IPS-11a (cell line): ENCODE measurements at regions not wholly inside any gene's neighbourhood (a gene's known extent, or its start where the extent isn't known, plus 50 kb on each side); places are given as distances from the start of the nearest gene placed in this dataset.

Experiments used
- H3K4me3 ChIP-seq: one replicate; pipeline ENCODE4 v1.5.1; 2013; ENCODE audit warnings: low read depth, low read length, control low read depth

- H3K4me3 ChIP-seq: no peak overlapping the region
These were observed 279.3 kb downstream of the YTHDC2 start for GRCh38 chr5:113792806-113793205.

GRCh38 chr5:113794981-113795380, 281.5 kb downstream of the YTHDC2 start:
- H3K4me3 ChIP-seq: no peak overlapping the region

- no peak overlapping the region for H3K4me3 ChIP-seq
These were observed 287.2 kb downstream of the YTHDC2 start for GRCh38 chr5:113800686-113801085.

- H3K4me3 ChIP-seq: no peak overlapping the region
These were observed 290.8 kb downstream of the YTHDC2 start for GRCh38 chr5:113804264-113804663.

- no peak overlapping the region for H3K4me3 ChIP-seq
These were observed 291.4 kb downstream of the YTHDC2 start for GRCh38 chr5:113804943-113805342.

GRCh38 chr5:113806250-113806649, 292.8 kb downstream of the YTHDC2 start:
- H3K4me3 ChIP-seq: no peak overlapping the region

GRCh38 chr5:113806904-113807303, 293.4 kb downstream of the YTHDC2 start:
- no peak overlapping the region for H3K4me3 ChIP-seq

GRCh38 chr5:113807427-113807991, 294.0 kb downstream of the YTHDC2 start:
- H3K4me3 ChIP-seq: no peak overlapping the region

- no peak overlapping the region for H3K4me3 ChIP-seq
These were observed 295.5 kb downstream of the YTHDC2 start for GRCh38 chr5:113808956-113809355.

- no peak overlapping the region for H3K4me3 ChIP-seq
These were observed 296.1 kb downstream of the YTHDC2 start for GRCh38 chr5:113809626-113810025.

GRCh38 chr5:113813466-113813865, 300.0 kb downstream of the YTHDC2 start:
- no peak overlapping the region for H3K4me3 ChIP-seq

GRCh38 chr5:113817683-113818082, 304.2 kb downstream of the YTHDC2 start:
- no peak overlapping the region for H3K4me3 ChIP-seq

GRCh38 chr5:113823696-113824095, 310.2 kb downstream of the YTHDC2 start:
- no peak overlapping the region for H3K4me3 ChIP-seq

GRCh38 chr5:113824307-113824706, 310.8 kb downstream of the YTHDC2 start:
- no peak overlapping the region for H3K4me3 ChIP-seq

- H3K4me3 ChIP-seq: no peak overlapping the region
These were observed 311.7 kb downstream of the YTHDC2 start for GRCh38 chr5:113825176-113825575.

GRCh38 chr5:113846941-113847340, 333.4 kb downstream of the YTHDC2 start:
- no peak overlapping the region for H3K4me3 ChIP-seq

GRCh38 chr5:113864437-113864836, 350.9 kb downstream of the YTHDC2 start:
- no peak overlapping the region for H3K4me3 ChIP-seq

- H3K4me3 ChIP-seq: no peak overlapping the region
These were observed 353.3 kb downstream of the YTHDC2 start for GRCh38 chr5:113866763-113867162.

- no peak overlapping the region for H3K4me3 ChIP-seq
These were observed 356.1 kb downstream of the YTHDC2 start for GRCh38 chr5:113869611-113870010.

- no peak overlapping the region for H3K4me3 ChIP-seq
These were observed 358.5 kb downstream of the YTHDC2 start for GRCh38 chr5:113871972-113872371.

GRCh38 chr5:113875096-113875495, 361.6 kb downstream of the YTHDC2 start:
- no peak overlapping the region for H3K4me3 ChIP-seq

- no peak overlapping the region for H3K4me3 ChIP-seq
These were observed 378.0 kb downstream of the YTHDC2 start for GRCh38 chr5:113891491-113891890.

GRCh38 chr5:113896789-113897188, 383.3 kb downstream of the YTHDC2 start:
- H3K4me3 ChIP-seq: no peak overlapping the region
